Breast epithelium (tissue), 3 donors: ENCODE measurements at regions not wholly inside any gene's neighbourhood (a gene's known extent, or its start where the extent isn't known, plus 50 kb on each side); places are given as distances from the start of the nearest gene placed in this dataset.

Source experiments
- CTCF ChIP-seq, 3 donors: fragments of 450-650 bp; IDR thresholded peaks; one replicate each; pipeline ENCODE4 v1.5.1; 2016 to 2017; ENCODE audit warnings: antibody characterized with exemption in 3 of 3, mild to moderate bottlenecking in 3 of 3, moderate library complexity in 3 of 3
- POLR2AphosphoS5 ChIP-seq, 3 donors: sonication (generic); formaldehyde crosslinking; IDR thresholded peaks; one replicate each; pipeline ENCODE4 v1.6.1; 2017; ENCODE audit warnings: antibody characterized with exemption in 3 of 3

GRCh38 chr5:101284736-101285375, 381.8 kb upstream of the ST8SIA4 start:
- TF ChIP-seq POLR2AphosphoS5 (IDR thresholded peaks at IDR 0.05) (no peak), CTCF (IDR thresholded peaks at IDR 0.05) (no peak)
